ENCODE measurements at regions not wholly inside any gene's neighbourhood (a gene's known extent, or its start where the extent isn't known, plus 50 kb on each side); places are given as distances from the start of the nearest gene placed in this dataset.

GRCh38 chr9:108322326-108323098, 533.3 kb downstream of the ACTL7B start:
- ChIA-PET CTCF (no interaction called here), POLR2A (no interaction called here)

DNA sequence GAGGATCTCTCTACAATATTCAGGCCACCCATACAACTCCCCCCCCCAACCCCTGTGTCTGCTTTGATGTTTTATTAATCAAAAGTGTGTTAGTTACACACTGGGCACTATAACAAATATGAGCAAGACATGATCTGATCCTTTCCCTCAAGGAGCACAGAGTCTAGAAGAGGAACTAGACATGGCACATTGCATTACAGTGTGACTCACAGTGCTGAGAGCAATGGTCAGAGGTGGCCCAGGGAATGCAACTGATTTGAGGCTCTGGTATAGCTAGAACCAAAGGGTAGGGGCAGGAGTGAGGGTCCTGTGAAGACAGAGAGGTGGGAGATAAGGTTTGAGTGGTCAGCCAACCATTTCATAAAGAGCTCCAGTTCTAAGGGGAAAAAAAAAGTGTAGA, 539.2 kb downstream of the ACTL7B start:
- ChIA-PET CTCF (no interaction called here), POLR2A (no interaction called here)

- POLR2A ChIA-PET: no interaction called here
- CTCF ChIA-PET: no interaction called here
Observed at GRCh38 chr9:108316066-108316465, 539.7 kb downstream of the ACTL7B start.

GRCh38 chr9:108311745-108312144, 544.0 kb downstream of the ACTL7B start:
- ChIA-PET CTCF (no interaction called here), POLR2A (no interaction called here)

DNA sequence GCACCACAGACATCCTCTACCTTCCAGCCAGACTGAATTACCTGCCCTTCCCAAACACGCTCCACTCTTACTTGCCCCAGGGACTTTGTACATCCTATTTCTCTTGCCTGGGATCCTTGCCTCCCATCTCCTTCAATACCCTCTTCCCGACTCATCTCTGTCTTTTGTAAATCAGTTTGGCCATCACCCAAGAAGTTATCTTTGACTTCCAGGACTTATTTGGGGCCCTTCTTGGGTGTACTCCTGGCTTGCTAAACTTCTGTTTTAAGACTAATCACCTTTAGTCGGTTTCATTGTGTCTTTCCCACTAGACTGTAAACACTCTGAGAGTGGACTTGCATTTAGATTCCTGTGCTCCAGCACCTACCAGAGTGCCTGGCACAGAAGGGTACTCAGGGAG, 545.6 kb downstream of the ACTL7B start:
- ChIA-PET CTCF (no interaction called here), POLR2A (no interaction called here)

GRCh38 chr9:108300306-108301287, 555.2 kb downstream of the ACTL7B start:
- ChIA-PET CTCF (no interaction called here), POLR2A (no interaction called here)

- ChIA-PET POLR2A (no interaction called here), CTCF (no interaction called here)
Observed at GRCh38 chr9:108297073-108297472, 558.7 kb downstream of the ACTL7B start.

GRCh38 chr9:108296056-108296455, 559.7 kb downstream of the ACTL7B start:
- ChIA-PET CTCF (no interaction called here), POLR2A (no interaction called here)

DNA sequence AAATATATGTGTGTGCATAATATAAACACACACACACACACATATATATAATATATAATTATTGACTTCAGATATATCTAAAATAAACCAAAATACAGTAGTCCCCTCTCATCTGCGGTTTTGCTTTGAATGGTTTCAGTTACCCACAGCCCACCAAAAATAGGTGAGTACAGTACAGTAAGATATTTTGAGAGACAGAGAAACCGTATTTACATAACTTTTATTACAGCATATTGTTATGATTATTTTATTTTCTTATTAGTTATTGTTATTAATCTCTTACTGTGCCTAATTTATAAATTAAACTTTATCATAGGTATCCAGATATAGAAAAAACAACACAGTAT, 564.2 kb downstream of the ACTL7B start:
- CTCF ChIA-PET: no interaction called here
- POLR2A ChIA-PET: no interaction called here

- ChIA-PET CTCF (no interaction called here), POLR2A (no interaction called here)
Observed at GRCh38 chr9:108290839-108291585, 564.8 kb downstream of the ACTL7B start.

DNA sequence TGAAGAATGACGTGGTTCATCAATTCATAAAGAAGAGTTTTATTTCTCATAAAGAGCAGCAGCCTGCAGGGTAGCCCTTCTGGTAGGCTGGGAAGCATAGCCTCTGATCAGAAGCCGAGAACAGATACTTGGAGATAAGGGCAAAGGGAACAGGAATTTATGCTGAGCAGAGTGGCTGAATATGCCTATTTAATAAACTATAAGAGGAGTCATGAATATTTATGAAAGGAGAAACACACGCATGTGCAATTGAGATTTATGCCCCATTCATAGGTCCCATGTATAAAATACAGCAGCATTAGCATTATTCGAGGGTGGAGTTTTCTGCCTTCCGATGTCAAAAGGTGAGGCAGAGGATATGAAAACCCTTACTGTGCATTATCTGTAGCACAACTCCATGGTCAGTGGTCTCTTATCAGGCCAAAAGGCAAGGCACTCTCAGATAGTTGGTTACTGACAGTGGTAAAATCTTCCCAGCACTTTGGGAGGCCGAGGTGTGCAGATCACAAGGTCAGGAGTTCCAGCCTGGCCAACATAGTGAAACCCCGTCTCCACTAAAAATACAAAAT, 569.1 kb downstream of the ACTL7B start:
- ChIA-PET POLR2A (no interaction called here), CTCF (interaction anchor here (0.7 kb wide), 1 partner anchor 13 kb away, joined by 4 read pairs; no protein-coding TSS in a partner anchor)

GRCh38 chr9:108283696-108284095, 572.1 kb downstream of the ACTL7B start:
- ChIA-PET POLR2A (no interaction called here), CTCF (no interaction called here)

- POLR2A ChIA-PET: no interaction called here
- CTCF ChIA-PET: no interaction called here
Observed at GRCh38 chr9:108282872-108283271, 572.9 kb downstream of the ACTL7B start.

GRCh38 chr9:108281696-108282095, 574.1 kb downstream of the ACTL7B start:
- CTCF ChIA-PET: no interaction called here
- POLR2A ChIA-PET: no interaction called here

GRCh38 chr9:108278341-108278740, 577.4 kb downstream of the ACTL7B start:
- CTCF ChIA-PET: no interaction called here

DNA sequence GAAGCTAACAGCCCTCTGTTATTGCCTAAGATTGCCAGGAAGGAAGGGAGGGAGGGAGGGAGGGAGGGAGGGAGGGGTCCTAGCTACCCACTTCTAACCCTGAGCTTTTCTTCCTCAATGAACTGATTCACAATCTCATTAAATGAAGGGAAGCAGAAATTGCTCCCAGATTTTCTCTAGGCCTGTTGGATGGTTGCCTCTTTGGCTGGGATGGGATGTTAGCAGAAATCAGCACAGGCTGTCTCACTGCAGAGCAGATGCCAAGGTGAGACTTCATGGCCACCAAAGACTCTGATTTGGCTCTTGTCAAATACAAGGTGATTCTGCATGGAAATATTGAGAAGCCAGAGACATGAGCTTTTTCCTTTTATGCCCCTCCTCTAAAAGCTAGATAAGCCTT, 578.6 kb downstream of the ACTL7B start:
- CTCF ChIA-PET: no interaction called here

More at GRCh38 chr9:108278341-108278740, 577.4 kb downstream of the ACTL7B start:
- POLR2A ChIA-PET: no interaction called here

GRCh38 chr9:108275906-108276305, 579.9 kb downstream of the ACTL7B start:
- CTCF ChIA-PET: no interaction called here
- POLR2A ChIA-PET: no interaction called here

More for the DNA sequence above, 578.6 kb downstream of the ACTL7B start:
- POLR2A ChIA-PET: no interaction called here

DNA sequence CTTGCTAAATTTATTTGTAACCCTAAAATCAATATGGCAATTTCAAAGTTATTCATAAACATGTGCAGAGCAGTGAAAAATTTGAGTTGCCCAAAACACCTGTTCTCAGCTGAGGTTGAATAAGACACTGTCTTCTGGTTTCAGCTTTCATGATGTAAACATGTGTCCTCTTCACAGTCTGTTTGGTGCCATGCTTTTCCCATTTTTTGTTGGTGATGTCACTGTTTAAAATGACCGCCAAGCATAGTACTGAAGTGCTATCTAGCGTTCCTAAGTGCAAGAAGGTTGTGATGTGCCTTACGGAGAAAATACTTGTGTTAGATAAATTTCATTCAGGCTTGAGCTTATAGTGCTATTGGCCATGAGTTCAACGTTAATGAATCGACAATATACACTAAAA, 580.8 kb downstream of the ACTL7B start:
- POLR2A ChIA-PET: no interaction called here
- CTCF ChIA-PET: no interaction called here

DNA sequence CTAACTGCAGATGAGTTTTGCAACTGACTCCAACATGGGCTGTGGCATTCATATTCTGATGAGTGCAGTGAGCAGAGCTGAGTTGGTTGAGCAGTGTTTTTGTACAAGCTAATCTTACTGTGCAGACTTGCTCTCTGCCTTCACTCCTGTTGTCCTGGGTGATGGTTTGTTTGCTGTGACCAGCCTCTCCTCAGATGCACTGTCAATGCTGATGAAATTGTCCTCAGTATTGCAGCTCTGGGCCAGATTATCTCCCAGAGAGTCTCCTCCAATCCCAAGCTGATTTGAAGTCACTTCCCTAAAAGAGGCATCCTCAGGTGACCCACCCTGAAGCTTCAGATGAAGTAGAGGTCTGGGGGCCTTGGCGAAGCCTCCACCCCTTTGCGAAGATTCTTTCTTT, 581.8 kb downstream of the ACTL7B start:
- CTCF ChIA-PET: interaction anchor here (0.6 kb wide), 1 partner anchor 13 kb away, joined by 4 read pairs; no protein-coding TSS in a partner anchor
- POLR2A ChIA-PET: no interaction called here

- ChIA-PET CTCF (no interaction called here), POLR2A (no interaction called here)
Observed at GRCh38 chr9:108272349-108272899, 583.4 kb downstream of the ACTL7B start.

Data from activated CD8-positive, alpha-beta memory T cell treated with anti-CD3 and anti-CD28 coated beads for 36 hours (primary cell).